Fibroblast of upper back skin (primary cell): ENCODE measurements at regions not wholly inside any gene's neighbourhood (a gene's known extent, or its start where the extent isn't known, plus 50 kb on each side); places are given as distances from the start of the nearest gene placed in this dataset.

Source experiments
- DNase-seq: peaks from one replicate; pipeline ENCODE4 v3.0.0-alpha.2; 2013

- peak; percentile 94 for DNase-seq
Measured at GRCh38 chr1:192951691-192952460, 107.3 kb downstream of the UCHL5 start.

- peak; percentile 83 for DNase-seq
Measured at GRCh38 chr1:192952646-192953045, 106.5 kb downstream of the UCHL5 start.

GRCh38 chr1:192954705-192955265 is 104.4 kb downstream of the UCHL5 start:
- no peak for DNase-seq

GRCh38 chr1:192958350-192958749 is 100.8 kb downstream of the UCHL5 start:
- DNase-seq, result no peak

- peak; percentile 79 for DNase-seq
Measured at GRCh38 chr1:192958871-192959270, 100.3 kb downstream of the UCHL5 start.

GRCh38 chr1:192959657-192960186 is 99.4 kb downstream of the UCHL5 start:
- DNase-seq, result no peak
